GM21717 (cell line): ENCODE measurements at regions not wholly inside any gene's neighbourhood (a gene's known extent, or its start where the extent isn't known, plus 50 kb on each side); places are given as distances from the start of the nearest gene placed in this dataset.
"Not testable (repeated sequence)": the region's sequence is repeated elsewhere in the genome, so short reads cannot be mapped to it uniquely, and the experiment has no call there.

ENCODE experiments used
- ATAC-seq: cut with Tn5 transposase; IDR thresholded peaks from one replicate; pipeline ENCODE4 v1.9.1; 2021; ENCODE audit warnings: mild to moderate bottlenecking, moderate library complexity; ENCODE audit not compliant: unreplicated experiment

DNA sequence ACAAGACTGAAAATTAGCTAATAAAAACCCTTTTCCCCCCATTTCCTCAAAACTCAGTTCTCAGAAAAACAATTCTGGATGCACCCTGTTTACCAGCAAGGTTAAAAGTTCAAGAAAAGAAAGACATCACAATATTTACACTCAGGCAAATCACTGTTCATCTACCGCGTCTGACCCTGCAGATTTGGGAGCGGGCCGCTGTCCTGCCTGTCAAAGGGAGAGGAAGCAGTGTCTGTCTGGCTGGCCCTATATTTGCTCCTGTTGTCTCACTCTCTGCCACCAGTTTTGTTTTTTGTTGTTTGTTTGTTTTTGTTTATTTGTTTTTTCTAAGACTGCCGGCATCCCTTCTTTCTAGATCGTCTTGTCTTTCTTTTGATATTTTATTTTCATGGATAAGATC, 299.4 kb downstream of the BCL2L11 start:
- ATAC-seq = not testable (repeated sequence)

- not testable (repeated sequence) for ATAC-seq
These were observed 300.1 kb downstream of the BCL2L11 start for GRCh38 chr2:111420835-111421234.

DNA sequence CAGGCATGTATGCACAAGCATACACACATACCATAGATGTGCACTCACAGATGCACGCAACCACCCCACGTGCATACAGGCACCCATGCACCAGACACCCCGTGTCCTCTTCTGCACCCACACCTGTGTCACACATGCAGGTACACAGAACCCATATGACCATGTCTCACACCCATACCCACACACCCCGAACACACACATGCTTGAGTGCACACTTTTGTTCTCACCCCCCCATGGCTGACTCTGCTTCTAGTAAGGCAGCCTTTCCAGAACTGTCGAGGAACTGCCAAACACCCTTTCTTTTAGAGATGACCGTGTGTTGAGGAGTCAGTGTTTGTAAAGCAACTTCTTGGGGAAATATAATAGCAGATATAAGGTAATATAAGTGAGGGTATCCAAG, 301.2 kb downstream of the BCL2L11 start:
- ATAC-seq = not testable (repeated sequence)

DNA sequence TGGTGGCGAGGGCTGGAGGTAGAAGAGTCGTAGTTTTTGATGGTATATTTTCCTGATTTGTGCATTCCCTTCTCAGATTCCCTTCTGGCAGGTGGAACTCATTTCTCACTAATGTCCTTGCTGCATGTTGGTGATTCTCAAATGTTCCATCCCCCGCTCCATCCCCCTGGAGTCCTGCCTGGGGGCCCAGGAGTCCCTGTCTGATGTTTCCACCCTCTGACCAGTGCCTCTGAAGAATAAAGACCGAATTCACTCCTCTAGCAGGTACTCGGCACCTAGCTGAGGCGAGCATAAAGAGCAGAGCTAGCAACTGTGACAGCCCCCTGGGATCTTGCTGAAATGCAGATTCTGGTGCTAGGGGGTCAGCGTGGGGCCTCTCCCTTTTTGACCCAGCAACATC, 301.8 kb downstream of the BCL2L11 start:
- ATAC-seq = not testable (repeated sequence)

GRCh38 chr2:111423184-111423583, 302.5 kb downstream of the BCL2L11 start:
- not testable (repeated sequence) for ATAC-seq

DNA sequence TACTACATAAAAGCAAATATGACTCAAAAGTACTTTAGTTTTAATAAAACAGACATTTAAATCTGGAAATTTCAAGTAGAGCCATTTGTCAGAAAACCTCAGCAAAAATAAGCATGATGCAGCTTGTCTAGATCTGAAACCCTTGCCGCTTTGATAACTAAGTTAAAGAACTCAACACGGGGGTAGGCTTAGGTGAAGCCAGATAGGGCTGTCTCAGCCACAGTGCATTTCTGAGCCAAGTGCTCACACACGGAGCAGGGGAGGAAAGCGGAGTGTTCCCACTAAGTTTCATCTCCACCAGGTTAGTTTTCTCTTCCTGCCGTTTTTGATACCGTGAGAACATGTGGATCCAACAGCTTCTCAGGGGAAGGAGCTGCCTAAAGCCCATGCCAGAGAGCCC, 303.5 kb downstream of the BCL2L11 start:
- not testable (repeated sequence) for ATAC-seq

DNA sequence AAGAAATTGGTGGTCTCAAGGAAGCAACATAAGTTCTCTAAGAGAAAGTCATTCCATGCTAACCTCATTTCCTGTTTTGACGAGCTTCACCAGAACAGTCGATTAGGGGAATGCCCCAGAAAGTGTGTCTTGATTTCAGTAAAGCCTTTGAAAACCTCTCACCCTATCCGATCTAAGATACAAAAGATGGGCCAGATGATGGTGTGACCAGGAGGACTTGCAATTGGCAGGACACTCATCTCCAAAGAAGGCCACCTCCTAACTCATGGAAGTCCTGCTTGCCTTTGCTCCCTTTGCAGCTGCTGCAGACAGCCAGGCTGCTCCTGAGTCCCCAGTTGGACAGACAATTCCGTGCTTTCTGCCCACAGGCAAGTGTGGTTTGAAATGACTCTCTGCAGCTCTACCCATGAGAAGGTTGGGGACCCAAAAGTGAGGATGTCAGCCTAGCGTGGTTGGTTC, 304.2 kb downstream of the BCL2L11 start:
- ATAC-seq = not testable (repeated sequence)

DNA sequence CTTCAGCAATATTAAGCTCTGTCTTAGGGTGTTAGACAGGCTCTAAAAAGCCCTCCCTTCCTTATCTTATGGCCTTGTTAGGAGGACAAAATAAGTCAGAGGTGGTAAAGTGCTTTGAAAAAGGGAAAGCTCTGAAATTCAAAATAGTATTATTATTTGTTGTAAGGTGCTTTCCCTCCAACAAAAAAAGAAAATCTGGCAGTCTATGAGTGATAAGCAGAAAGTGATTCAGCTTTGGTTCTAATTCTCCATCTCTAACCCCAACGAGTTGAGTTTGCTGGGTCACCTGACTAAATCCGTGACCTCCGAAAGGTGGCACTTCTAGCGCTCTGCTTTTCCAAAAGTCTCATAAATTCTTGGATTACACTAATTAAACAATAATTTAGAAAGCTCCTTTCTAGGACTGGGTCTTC, 305.1 kb downstream of the BCL2L11 start:
- ATAC-seq = not testable (repeated sequence)

DNA sequence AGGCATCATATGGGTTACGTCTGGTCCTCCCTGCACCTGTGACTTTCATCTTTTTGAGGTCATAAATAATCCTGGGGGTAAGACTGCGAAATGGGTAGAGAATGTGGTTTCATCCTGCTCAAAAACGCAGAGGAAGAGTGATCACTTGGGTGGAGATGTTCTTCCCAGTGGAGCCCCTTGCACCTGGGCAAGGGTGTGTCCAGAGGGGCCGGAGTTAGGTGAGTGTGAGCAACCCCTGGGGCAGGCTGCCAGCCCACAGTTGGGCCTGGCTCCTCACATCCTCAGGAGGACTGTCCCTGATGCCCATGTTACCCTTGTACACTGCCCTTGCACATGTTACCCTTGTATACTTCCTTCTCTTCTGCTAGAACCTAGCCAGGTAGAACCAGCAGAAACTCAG, 306.6 kb downstream of the BCL2L11 start:
- ATAC-seq = not testable (repeated sequence)

GRCh38 chr2:111428915-111429314, 308.2 kb downstream of the BCL2L11 start:
- not testable (repeated sequence) for ATAC-seq

GRCh38 chr2:111429353-111429752, 308.6 kb downstream of the BCL2L11 start:
- not testable (repeated sequence) for ATAC-seq

DNA sequence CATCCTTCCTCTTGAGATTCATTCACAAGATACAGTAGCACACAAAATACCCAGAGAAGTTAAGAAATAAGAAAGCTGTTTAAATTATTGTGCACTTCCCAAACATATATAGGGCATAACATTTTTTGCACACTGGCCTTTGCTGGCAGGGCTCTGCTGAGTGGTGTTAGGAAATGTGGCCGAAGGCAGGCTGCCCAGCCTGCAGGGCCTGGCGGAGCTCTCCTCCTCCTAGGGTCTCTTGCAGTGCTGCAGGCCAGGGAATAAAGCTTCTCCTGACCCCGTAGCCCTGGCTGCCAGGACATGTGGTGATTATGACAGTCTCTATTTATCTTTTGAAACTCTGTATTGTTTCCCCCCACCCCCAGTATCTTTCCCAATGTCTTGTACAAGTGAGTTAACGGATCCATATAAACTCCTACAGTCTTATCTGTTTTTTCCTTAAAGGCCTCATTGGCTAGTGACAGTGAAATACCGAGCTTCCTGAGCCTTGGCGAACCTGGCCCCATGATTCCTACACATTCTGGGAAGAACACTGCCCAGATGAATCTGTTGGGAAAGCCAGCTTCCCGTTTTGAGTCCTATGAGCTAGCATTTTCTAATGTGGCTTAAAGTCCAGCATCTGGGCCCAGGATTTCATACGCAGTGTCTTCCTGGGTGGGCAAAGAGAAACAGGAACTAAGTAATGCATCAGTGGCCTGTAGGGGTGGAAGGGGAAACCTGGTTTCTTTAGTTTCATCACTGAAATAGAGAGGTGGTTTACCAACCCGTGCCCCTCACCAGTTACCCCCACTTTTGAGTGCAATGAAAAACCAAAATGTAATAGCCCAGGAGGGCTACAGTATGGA, 310.3 kb downstream of the BCL2L11 start:
- ATAC-seq = not testable (repeated sequence)

- ATAC-seq = not testable (repeated sequence)
These were observed 311.7 kb downstream of the BCL2L11 start for GRCh38 chr2:111432423-111432822.

DNA sequence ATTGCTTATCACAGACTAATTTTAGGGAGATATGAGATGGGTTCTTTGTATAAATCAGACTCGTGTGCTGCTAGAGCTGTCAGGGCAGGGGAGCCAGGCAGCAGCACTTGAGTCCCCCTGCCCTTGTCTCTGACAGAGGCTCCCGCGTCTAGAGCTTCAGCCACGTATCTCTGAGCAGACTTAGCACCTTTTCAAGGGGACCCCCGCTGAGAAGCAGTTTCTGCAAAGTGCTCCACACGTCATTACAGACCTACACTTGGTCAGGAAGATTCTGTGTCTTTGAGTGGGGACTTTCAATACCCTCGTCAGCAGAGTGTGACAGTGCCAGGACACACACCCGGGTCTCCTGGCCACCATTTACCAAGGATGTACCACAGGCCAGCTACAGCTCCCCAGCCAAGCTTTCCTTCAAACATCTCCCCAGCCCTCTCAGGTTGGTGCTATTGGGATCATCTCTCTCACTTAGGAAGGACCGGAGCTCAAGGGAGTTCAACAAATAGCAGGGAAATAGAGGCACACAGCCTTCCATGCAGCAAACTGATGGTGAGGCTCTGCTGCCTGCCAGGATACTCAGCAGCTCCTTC, 312.3 kb downstream of the BCL2L11 start:
- ATAC-seq = not testable (repeated sequence)

DNA sequence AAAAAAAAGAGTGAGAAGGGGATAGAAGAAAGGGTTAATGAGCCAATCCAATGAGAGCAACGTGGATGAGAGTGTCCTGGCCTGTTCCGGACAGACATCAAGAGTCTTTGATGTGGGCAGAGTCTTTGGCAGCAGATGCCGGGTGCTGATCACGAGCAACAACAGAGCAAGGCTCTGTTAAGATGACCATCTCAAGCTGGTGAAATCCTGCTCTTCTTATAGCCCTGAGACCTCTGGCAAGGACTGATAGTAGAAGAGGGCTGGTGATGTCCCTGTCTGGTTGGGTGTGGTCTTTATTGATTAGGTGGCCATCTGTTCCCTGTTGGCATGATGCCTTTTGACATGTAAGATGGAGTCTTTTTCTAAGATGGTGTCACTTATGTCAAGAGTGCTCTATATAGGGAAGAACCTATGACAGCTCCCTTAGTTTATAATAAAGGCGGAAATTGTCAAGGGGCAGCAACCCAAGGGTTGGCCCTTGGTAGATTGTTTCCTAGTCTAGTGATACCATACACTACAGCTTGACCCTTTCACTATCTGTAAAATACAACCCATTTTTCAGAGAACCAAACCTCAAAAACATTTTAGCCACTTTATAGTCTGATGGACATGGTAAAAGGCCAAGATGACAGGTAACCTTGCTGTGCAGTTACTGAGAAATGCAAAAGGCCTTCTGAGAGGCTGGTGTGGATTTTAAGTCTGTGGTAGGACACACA, 313.3 kb downstream of the BCL2L11 start:
- not testable (repeated sequence) for ATAC-seq

GRCh38 chr2:111434608-111434939, 313.9 kb downstream of the BCL2L11 start:
- not testable (repeated sequence) for ATAC-seq

GRCh38 chr2:111435553-111436310, 315.0 kb downstream of the BCL2L11 start:
- ATAC-seq = not testable (repeated sequence)

- ATAC-seq = not testable (repeated sequence)
These were observed 315.7 kb downstream of the BCL2L11 start for GRCh38 chr2:111436411-111436810.

GRCh38 chr2:111437288-111437990, 316.7 kb downstream of the BCL2L11 start:
- not testable (repeated sequence) for ATAC-seq

GRCh38 chr2:111438161-111438560, 317.4 kb downstream of the BCL2L11 start:
- ATAC-seq = not testable (repeated sequence)
